Sciatic nerve (tissue), 2 donors: ENCODE measurements at regions not wholly inside any gene's neighbourhood (a gene's known extent, or its start where the extent isn't known, plus 50 kb on each side); places are given as distances from the start of the nearest gene placed in this dataset.
"Not testable (repeated sequence)": the region's sequence is repeated elsewhere in the genome, so short reads cannot be mapped to it uniquely, and the experiment has no call there.

ENCODE experiments used
- ATAC-seq: fragments of 200-7000 bp; cut with Tn5 transposase; one replicate; pipeline ENCODE4 v1.9.1; 2020; ENCODE audit warnings: mild to moderate bottlenecking, moderate library complexity
- DNase-seq: peaks from one replicate; pipeline ENCODE4 v3.0.0-alpha.2; 2020; ENCODE audit warnings: low spot score
- intact Hi-C: fragments of 100-400 bp; cut with DNase I; formaldehyde crosslinking; loops from one replicate; pipeline ENCODE4 v1.14.2; 2022
- donor health status: DM: no; HTN: no; CAD: no.
- donor health status: DM: no; HTN: no; CAD: no.

DNA sequence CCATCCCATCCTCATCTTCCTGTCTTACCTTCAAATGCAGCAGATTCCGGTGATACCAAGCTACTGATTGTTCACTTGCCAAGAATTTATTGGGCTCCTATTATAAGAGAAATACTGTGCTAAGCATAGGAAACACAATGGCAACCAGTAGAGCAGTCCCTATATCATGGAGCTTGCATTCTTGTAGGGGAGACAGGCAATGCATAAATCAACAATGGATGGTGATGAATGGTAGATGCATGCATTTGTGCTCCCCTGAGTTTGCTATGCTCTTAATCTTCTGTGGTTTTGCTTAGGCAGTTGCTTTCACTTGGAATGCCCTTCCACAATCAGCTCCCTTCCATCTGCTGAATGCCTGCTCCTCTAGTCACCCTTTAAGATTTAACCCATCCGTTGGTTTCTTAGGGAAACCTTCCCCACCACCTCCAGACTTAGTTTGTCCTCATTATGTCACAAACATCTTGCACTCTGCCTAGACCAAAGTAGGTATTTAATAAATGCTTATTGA lies 200.2 kb upstream of the TOX3 start:
- DNase-seq (no peak), ATAC-seq (no peak)
- intact Hi-C loops: no loop called here

DNA sequence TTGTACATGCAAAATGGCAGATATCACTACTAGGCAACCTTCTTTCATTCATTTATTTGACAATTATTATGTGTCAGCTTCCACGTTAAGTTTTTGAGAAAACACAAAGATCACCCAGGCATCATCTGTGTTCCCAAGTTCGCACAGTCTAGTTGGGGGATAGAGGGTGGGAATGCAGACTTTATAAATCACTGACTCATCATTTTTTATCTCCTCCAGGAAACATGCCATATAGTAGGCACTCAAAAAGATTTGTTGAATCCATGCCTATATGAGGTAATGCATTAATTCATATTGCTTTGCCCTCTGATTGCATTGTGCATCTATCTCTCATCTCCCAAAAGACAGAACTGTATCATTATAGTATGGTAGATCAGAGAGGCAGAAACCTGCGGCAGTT lies 196.8 kb upstream of the TOX3 start:
- DNase-seq (no peak), ATAC-seq (no peak)
- intact Hi-C loops: no loop called here

GRCh38 chr16:52742608-52743170 lies 195.7 kb upstream of the TOX3 start:
- intact Hi-C loops: no loop called here
- DNase-seq (no peak), ATAC-seq (no peak)

DNA sequence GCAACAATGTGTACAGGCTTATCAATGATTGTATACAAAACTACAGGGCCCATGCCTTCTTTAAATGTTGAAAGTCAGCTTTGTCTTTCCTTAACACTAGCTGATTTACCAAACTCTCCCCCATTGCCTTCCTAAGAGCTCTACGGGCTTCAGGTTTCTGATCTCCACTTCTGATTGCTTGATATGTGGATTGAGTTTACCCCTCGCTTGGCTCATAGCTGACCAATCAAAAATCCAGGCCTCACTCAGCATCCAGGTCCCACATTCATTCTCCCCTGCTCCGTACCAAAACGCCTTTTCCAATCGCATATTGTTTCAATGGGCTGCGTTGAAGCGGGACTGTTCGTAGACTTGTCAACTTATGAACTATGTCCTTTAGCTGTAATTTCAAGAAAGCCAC lies 195.1 kb upstream of the TOX3 start:
- ATAC-seq: no peak
- no peak for DNase-seq
- intact Hi-C loops: no loop called here

DNA sequence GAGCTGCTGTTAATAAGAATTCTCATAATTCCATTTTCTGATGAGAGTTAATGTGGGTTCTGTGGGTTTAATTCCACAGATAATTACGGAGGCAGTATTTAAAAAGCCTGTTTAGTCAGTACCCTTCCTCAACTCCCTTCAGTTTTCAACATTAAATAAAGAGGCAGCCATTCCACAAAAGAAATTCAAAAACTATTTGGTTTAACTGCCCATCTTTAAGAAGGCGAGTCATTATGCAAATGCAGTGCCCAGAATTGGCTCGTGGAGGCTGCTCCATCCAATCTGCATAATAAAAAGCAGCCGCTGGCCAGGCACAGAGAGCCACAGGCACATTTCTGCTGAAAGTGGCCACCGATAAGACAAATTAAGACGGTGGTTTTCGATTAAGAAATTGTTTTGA lies 194.4 kb upstream of the TOX3 start:
- DNase-seq (no peak), ATAC-seq (no peak)
- intact Hi-C loops: no loop called here

DNA sequence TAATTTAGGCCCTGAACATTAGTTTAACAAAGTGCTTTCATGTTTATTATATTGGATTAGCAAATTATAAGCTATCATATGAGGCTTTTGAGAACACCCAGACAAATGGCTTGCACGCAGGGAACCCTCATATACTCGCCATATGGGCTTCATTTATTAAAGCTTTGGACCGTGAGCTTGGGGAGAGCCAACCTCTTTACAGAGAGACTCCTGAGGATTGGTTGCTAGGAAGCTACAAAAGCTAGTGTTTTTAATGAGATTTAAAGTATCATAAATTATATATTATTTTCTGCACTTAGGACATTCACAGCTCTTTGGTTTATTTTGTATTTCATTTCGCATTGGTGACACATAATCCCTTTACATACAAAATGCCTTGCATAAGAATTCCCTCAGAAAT lies 193.8 kb upstream of the TOX3 start:
- no peak for DNase-seq
- no peak for ATAC-seq
- intact Hi-C loops: no loop called here

GRCh38 chr16:52740333-52740732 lies 193.4 kb upstream of the TOX3 start:
- ATAC-seq (no peak), DNase-seq (no peak)
- intact Hi-C loops: no loop called here

GRCh38 chr16:52738992-52739391 lies 192.0 kb upstream of the TOX3 start:
- ATAC-seq, intact Hi-C loops, DNase-seq: not testable (repeated sequence)

GRCh38 chr16:52731219-52731875 lies 184.4 kb upstream of the TOX3 start:
- ATAC-seq: no peak
- intact Hi-C loops: no loop called here
- DNase-seq: no peak

DNA sequence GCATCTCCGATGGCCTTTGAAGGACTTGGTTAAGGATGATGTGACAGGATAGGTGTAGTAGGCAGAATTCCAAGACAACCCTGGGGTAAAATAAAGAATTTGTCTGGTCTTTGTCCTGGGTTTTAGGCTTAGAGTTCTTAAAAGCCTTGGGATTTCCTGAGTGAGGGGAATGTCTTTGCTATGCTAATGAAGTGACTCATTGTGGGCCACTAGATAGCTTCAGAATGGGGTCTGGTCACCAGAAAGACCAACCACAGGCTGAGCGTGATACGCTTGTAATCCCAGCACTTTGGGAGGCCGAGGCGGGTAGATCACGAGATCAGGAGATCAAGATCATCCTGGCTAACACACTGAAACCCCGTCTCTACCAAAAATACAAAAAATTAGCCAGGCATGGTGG lies 182.8 kb upstream of the TOX3 start:
- no peak for DNase-seq
- intact Hi-C loops: no loop called here
- no peak for ATAC-seq

DNA sequence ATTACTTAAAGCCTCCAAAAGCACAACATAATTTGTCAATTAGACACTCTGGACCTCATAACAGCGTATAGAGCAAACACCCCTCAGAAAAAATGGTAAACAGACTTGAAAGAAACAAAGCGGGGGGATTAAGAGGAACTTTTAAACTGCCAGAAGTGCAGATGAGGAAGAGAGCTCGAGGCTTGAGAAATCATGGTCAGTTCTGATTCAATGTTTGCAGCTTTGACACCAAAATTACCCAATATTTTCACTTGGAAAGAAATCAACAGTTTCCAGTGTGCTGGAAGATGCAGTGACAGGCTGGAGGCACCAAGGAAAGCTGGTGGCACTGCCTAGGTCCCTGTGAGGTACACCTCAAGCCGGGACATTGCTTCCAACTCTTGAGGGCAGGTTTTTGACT lies 180.9 kb upstream of the TOX3 start:
- no peak for ATAC-seq
- no peak for DNase-seq
- intact Hi-C loops: no loop called here

- intact Hi-C loops: no loop called here
- no peak for ATAC-seq
Observed at GRCh38 chr16:52727441-52727840, 180.5 kb upstream of the TOX3 start.

GRCh38 chr16:52725461-52725860 lies 178.5 kb upstream of the TOX3 start:
- no peak for ATAC-seq
- DNase-seq: no peak
- intact Hi-C loops: no loop called here

More at GRCh38 chr16:52727441-52727840, 180.5 kb upstream of the TOX3 start:
- no peak for DNase-seq

- DNase-seq (no peak), ATAC-seq (no peak)
- intact Hi-C loops: no loop called here
Observed at GRCh38 chr16:52725043-52725442, 178.1 kb upstream of the TOX3 start.

GRCh38 chr16:52721331-52721730 lies 174.4 kb upstream of the TOX3 start:
- DNase-seq (no peak), ATAC-seq (no peak)
- intact Hi-C loops: no loop called here

GRCh38 chr16:52718046-52718445 lies 171.1 kb upstream of the TOX3 start:
- intact Hi-C loops: no loop called here
- no peak for DNase-seq
- no peak for ATAC-seq

GRCh38 chr16:52713740-52714139 lies 166.8 kb upstream of the TOX3 start:
- intact Hi-C loops: no loop called here
- no peak for DNase-seq

GRCh38 chr16:52709306-52709705 lies 162.4 kb upstream of the TOX3 start:
- DNase-seq: no peak
- no peak for ATAC-seq
- intact Hi-C loops: no loop called here

More at GRCh38 chr16:52713740-52714139, 166.8 kb upstream of the TOX3 start:
- ATAC-seq: no peak

- DNase-seq (no peak), ATAC-seq (no peak)
- intact Hi-C loops: no loop called here
Observed at GRCh38 chr16:52708476-52708875, 161.5 kb upstream of the TOX3 start.

- no peak for ATAC-seq
- no peak for DNase-seq
- intact Hi-C loops: no loop called here
Observed at GRCh38 chr16:52707676-52708337, 160.9 kb upstream of the TOX3 start.
